GM12864 (cell line): ENCODE measurements at regions not wholly inside any gene's neighbourhood (a gene's known extent, or its start where the extent isn't known, plus 50 kb on each side); places are given as distances from the start of the nearest gene placed in this dataset.

Experiments
- DNase-seq: peaks from one replicate; pipeline ENCODE4 v3.0.0-alpha.2; 2011; ENCODE audit warnings: low read depth
- H3K4me3 ChIP-seq: 2 replicates; pipeline ENCODE4 v1.5.1; 2011; ENCODE audit warnings: mild to moderate bottlenecking, low read depth, low read length, control low read depth
- TF ChIP-seq, protein P1 (sequence below): IDR thresholded peaks from 2 replicates; pipeline ENCODE4 v1.5.1; 2011; ENCODE audit warnings: low read depth, mild to moderate bottlenecking, moderate library complexity, low read length, control low read depth, inconsistent platforms; ENCODE audit errors: missing control alignments

DNA sequence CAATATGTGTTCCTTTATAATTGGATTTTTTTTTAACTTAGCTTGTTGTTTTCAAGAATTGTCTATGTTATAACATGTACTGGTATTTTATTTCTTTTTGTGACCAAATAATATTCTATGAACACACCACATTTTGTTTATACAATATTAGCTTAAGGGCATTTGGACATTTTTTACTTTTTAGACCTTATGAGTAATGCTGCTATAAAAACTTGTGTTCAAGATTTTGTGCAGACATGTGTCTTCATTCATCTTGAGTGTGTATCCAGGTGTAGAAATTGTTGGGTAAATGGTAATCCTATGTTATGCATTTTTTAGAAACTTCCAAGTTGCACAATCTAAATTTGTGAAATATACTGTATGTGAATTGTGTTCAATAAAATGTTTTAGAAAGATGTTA is 936.7 kb downstream of the CCSER2 start:
- no peak for DNase-seq
- TF ChIP-seq, protein P1, sequence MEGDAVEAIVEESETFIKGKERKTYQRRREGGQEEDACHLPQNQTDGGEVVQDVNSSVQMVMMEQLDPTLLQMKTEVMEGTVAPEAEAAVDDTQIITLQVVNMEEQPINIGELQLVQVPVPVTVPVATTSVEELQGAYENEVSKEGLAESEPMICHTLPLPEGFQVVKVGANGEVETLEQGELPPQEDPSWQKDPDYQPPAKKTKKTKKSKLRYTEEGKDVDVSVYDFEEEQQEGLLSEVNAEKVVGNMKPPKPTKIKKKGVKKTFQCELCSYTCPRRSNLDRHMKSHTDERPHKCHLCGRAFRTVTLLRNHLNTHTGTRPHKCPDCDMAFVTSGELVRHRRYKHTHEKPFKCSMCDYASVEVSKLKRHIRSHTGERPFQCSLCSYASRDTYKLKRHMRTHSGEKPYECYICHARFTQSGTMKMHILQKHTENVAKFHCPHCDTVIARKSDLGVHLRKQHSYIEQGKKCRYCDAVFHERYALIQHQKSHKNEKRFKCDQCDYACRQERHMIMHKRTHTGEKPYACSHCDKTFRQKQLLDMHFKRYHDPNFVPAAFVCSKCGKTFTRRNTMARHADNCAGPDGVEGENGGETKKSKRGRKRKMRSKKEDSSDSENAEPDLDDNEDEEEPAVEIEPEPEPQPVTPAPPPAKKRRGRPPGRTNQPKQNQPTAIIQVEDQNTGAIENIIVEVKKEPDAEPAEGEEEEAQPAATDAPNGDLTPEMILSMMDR, result no peak
- H3K4me3 ChIP-seq, result no peak overlapping the region

DNA sequence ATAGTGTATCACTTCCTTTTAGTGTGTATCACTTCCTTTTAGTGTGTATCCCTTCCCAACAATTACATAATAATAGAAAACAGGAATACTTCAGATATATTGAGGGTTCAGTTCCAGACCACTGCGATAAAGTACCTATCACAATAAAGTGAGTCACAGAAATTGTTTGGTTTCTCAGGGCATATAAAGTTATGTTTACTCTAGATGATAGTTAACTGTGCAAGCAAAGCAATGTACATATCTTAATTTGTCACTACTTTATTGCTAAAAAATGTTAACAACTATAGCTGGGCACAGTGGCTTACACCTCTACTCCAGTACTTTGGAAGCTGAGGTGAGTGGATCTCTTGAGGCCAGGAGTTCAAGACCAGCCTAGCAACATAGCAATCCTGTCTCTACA is 938.4 kb downstream of the CCSER2 start:
- TF ChIP-seq, protein P1, result no peak
- no peak overlapping the region for H3K4me3 ChIP-seq

DNA sequence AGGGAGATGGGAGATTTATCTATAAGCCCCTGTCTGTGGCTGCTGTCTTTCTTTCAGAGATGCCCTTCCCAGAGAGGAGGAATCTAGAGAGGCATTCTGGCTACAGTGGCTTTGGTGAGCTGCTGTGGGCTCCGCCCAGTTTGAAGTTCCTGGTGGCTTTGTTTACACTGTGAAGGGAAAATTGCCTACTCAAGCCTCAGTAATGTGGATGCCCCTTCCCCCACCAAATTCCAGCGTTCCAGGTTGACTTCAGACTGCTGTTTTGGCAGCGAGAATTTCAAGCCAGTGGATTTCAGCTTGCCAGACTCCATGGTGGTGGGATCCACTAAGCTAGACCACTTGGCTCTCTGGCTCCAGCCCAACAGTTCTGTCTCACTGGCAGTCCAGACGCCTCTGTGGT is 951.6 kb downstream of the CCSER2 start:
- no peak for DNase-seq
- TF ChIP-seq, protein P1, result no peak
- H3K4me3 ChIP-seq, result no peak overlapping the region

More for the DNA sequence above, 938.4 kb downstream of the CCSER2 start:
- DNase-seq, result no peak

DNA sequence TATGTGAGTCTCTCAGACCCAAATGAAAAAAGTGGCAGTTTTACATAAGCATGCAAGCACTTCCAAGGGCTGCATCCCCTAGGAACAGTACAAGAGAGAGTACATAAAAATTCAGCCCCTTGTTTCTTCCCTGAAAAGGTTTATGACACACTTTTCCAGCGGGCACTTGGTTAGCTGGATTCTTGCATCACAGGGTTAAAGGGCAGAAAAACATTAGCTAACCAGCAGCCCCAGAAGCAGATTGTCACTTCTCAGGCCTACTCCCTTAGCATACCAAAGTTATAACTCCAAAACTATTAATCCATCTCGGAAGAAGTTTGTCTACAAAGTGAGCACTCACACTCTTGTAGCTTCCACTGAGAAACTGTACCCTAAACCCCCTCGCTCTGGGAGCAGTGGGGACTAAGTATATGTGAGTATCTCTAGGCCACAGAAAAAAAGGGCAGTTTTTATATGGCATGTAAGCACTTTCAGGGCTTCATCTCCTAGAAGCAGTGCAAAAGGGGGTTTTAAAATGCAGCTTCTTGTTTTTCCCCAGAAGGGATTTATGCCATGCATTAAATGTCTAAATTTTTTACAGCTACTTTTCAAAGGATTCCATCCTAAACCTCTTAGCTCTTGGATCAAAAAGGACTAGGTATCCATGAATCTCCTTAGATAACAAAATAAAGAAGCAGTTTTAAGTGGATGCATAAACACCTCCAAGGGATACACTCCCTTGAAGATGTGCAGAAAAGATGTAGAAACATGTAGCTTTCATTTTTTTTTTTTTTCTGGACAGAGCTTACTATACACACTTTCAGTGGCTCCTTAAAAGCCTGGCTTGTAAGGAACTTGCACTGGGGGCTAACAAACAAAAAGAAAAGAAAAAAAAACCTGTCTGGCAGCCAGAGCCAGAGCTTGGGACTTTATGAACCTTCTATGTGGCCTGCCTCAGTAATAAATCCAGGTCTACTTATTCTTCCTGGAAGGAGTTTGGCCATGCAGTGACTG is 956.7 kb downstream of the CCSER2 start:
- DNase-seq, result no peak
- TF ChIP-seq, protein P1, result no peak
- no peak overlapping the region for H3K4me3 ChIP-seq

DNA sequence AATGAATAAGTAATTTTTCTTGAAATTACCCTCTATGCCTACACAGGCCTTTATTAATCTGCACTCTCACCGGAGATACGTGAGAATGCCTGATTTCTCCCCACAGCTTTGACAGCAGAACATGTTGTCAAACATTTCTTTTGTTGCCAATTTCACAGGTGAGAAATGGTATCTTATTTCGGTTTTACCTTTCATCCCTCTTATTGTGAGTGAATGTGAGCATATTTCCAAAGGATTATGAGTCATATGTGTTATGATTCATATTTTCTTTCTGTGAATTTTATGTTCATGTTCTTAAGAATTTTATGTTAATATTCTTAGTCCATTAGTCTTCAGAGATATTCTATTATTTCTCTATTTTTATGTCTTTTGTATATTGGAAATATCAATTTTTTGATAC is 965.1 kb downstream of the CCSER2 start:
- TF ChIP-seq, protein P1, result no peak
- DNase-seq, result no peak
- no peak overlapping the region for H3K4me3 ChIP-seq

DNA sequence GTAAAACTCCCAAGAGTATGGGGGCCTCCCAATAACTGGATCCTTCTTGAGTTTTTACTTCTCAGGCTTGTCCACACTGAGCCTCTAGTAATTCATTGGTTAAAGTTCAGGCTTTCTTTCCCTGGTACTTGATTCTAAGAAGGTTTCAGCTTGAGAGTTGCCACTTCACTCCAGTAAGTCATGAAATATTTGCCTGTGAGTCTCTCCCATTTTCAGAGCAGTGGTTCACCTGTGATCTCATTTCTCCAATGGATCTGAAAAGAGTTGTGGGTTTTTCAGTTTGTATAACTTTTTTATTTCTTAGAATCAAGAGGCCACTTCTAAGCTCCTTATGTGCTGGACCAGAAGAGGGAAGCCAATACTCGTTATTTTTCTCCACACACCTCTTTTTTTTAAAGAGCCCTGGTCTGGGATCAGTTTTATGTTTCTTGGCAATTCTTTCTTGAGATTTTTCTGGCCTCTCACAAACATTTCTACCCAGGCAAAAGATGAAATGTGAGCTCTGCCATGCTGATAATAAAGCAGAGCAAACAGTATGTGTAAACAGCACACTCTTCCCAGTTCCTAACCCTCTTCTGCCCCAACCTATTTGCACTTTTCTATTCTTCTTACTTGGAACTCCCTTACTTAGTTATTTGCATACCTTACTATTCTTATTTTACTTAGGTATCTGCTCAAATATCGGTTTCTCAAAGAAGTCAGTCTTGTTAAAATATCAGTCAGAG is 983.4 kb downstream of the CCSER2 start:
- DNase-seq, result no peak
- TF ChIP-seq, protein P1, result no peak
- H3K4me3 ChIP-seq, result no peak overlapping the region

DNA sequence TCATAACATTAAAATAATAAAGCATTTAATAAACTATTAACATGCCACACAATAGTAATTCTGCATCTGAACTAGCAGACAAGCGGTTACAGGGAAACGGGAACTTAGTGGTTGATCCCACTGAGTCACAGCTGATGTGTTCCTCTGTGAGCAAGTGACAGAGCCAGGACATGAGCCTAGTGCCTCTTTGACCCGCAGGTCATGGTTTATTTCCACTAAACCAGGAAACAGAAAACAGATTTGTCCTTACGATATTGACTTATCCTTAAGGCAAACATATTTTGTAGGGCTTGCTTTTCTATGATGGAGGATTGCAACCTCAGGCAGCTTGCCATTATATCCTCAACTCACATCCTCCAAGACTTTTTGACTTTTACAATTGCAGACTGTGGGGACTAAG is 987.3 kb downstream of the CCSER2 start:
- DNase-seq, result no peak
- H3K4me3 ChIP-seq, result no peak overlapping the region
- TF ChIP-seq, protein P1, result no peak
